Colonic mucosa (tissue), 4 donors: ENCODE measurements at regions not wholly inside any gene's neighbourhood (a gene's known extent, or its start where the extent isn't known, plus 50 kb on each side); places are given as distances from the start of the nearest gene placed in this dataset.

ENCODE experiments used
- DNase-seq: peaks from one replicate; pipeline ENCODE4 v3.0.0-alpha.2; 2020
- H3K27ac ChIP-seq: fragments of 200-600 bp; one replicate; pipeline ENCODE4 v1.8.0; 2021
- H3K27me3 ChIP-seq: fragments of 200-600 bp; one replicate; pipeline ENCODE4 v1.8.0; 2021
- H3K36me3 ChIP-seq: fragments of 200-600 bp; one replicate; pipeline ENCODE4 v1.8.0; 2021
- H3K4me1 ChIP-seq: fragments of 200-600 bp; one replicate; pipeline ENCODE4 v1.8.0; 2021; ENCODE audit warnings: mild to moderate bottlenecking
- H3K4me3 ChIP-seq: fragments of 200-600 bp; one replicate; pipeline ENCODE4 v1.8.0; 2021
- H3K9ac ChIP-seq, 2 donors: one replicate each; pipeline ENCODE4 v1.7.0; 2013; ENCODE audit warnings: control low read depth in 2 of 2, low read depth in 2 of 2, low read length in 2 of 2
- H3K9me3 ChIP-seq: fragments of 200-600 bp; one replicate; pipeline ENCODE4 v1.8.0; 2021
- intact Hi-C: fragments of 100-400 bp; cut with DNase I; formaldehyde crosslinking; loops from one replicate; pipeline ENCODE4 v1.14.1; 2022
- TF ChIP-seq, protein P1 (sequence below): fragments of 200-600 bp; IDR thresholded peaks from one replicate; pipeline ENCODE4 v1.8.0; 2022; ENCODE audit warnings: antibody characterized with exemption, mild to moderate bottlenecking
- donor health status: healthy.
- donor health status: DM: no; HTN: no; CAD: no.
- donor health status: DM: no; HTN: no; CAD: no.

- Histone ChIP-seq H3K4me1 (no peaks in the 10 kb centered on the region), H3K9ac (no peak overlapping the region), H3K4me3 (no peak overlapping the region), H3K27ac (no peak overlapping the region), H3K9me3 (no peaks in the 10 kb centered on the region), H3K36me3 (no peaks in the 10 kb centered on the region), H3K27me3 (no peaks in the 10 kb centered on the region)
- intact Hi-C loops: no loop called here
- DNase-seq: no peak
- TF ChIP-seq, protein P1, sequence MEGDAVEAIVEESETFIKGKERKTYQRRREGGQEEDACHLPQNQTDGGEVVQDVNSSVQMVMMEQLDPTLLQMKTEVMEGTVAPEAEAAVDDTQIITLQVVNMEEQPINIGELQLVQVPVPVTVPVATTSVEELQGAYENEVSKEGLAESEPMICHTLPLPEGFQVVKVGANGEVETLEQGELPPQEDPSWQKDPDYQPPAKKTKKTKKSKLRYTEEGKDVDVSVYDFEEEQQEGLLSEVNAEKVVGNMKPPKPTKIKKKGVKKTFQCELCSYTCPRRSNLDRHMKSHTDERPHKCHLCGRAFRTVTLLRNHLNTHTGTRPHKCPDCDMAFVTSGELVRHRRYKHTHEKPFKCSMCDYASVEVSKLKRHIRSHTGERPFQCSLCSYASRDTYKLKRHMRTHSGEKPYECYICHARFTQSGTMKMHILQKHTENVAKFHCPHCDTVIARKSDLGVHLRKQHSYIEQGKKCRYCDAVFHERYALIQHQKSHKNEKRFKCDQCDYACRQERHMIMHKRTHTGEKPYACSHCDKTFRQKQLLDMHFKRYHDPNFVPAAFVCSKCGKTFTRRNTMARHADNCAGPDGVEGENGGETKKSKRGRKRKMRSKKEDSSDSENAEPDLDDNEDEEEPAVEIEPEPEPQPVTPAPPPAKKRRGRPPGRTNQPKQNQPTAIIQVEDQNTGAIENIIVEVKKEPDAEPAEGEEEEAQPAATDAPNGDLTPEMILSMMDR: no peak
Measured at GRCh38 chr10:85026878-85027467, 698.6 kb downstream of the CCSER2 start.

DNA sequence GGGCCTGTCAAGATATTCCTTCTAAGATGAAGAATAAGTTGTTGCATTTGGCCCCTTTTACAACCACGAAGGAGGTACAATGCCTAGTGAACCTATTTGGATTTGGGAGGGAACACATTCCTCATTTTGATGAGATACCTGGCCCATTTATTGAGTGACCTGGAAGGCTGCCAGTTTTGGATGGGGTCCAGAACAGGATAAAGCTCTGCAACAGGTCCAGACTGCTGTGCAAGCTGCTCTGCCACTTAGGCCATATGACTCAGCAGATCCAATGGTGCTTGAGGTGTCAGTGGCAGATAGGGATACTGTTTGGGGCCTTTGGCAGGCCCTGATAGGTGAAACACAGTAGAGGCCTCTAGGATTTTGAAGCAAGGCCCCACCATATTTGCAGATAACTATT, 704.6 kb downstream of the CCSER2 start:
- Histone ChIP-seq H3K9ac (no peak overlapping the region), H3K27ac (no peak overlapping the region), H3K27me3 (no peaks in the 10 kb centered on the region), H3K4me1 (no peaks in the 10 kb centered on the region), H3K4me3 (no peak overlapping the region), H3K9me3 (no peaks in the 10 kb centered on the region), H3K36me3 (no peaks in the 10 kb centered on the region)
- DNase-seq: no peak
- TF ChIP-seq, protein P1: no peak
- intact Hi-C loops: no loop called here

- Histone ChIP-seq H3K27me3 (no peaks in the 10 kb centered on the region), H3K4me3 (no peak overlapping the region), H3K36me3 (no peaks in the 10 kb centered on the region), H3K27ac (no peak overlapping the region), H3K9me3 (no peaks in the 10 kb centered on the region), H3K4me1 (no peaks in the 10 kb centered on the region), H3K9ac (no peak overlapping the region)
- DNase-seq: no peak
- intact Hi-C loops: no loop called here
- TF ChIP-seq, protein P1: no peak
Measured at GRCh38 chr10:85036661-85037060, 708.3 kb downstream of the CCSER2 start.

GRCh38 chr10:85039311-85039710, 710.9 kb downstream of the CCSER2 start:
- intact Hi-C loops: no loop called here
- Histone ChIP-seq H3K9ac (no peak overlapping the region), H3K36me3 (no peaks in the 10 kb centered on the region), H3K9me3 (no peaks in the 10 kb centered on the region), H3K4me1 (no peaks in the 10 kb centered on the region), H3K27me3 (no peaks in the 10 kb centered on the region), H3K4me3 (no peak overlapping the region), H3K27ac (no peak overlapping the region)
- TF ChIP-seq, protein P1: no peak
- no peak for DNase-seq

- Histone ChIP-seq H3K9me3 (no peaks in the 10 kb centered on the region), H3K27me3 (no peaks in the 10 kb centered on the region), H3K36me3 (no peaks in the 10 kb centered on the region), H3K4me3 (no peak overlapping the region), H3K9ac (no peak overlapping the region), H3K27ac (no peak overlapping the region), H3K4me1 (no peaks in the 10 kb centered on the region)
- intact Hi-C loops: no loop called here
- TF ChIP-seq, protein P1: no peak
- DNase-seq: no peak
Measured at GRCh38 chr10:85043207-85043606, 714.8 kb downstream of the CCSER2 start.
